ENCODE measurements at regions not wholly inside any gene's neighbourhood (a gene's known extent, or its start where the extent isn't known, plus 50 kb on each side); places are given as distances from the start of the nearest gene placed in this dataset.
"Not testable (repeated sequence)": the region's sequence is repeated elsewhere in the genome, so short reads cannot be mapped to it uniquely, and the experiment has no call there.

DNA sequence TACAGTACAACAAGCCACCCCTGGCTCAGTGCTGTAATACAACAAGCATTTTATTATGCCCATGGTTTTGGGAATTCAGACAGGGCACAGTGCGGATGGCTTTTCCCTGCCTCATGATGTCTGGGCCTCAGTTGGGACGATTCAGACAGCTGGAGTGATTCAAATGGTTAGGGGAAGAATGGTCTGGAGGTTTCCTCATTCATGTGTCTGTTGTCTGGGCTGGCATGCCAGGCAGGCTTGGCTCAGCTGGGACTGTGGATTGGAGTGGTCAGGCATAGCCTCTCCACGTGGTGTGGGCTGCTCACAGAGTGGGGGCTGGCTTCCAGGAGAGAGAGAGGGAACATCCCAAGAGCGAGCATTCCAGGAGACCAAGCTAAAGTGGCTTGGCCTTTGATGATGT, 164.4 kb downstream of the C11orf91 start:
- no peak overlapping the region for H3K4me3 ChIP-seq
- no peak overlapping the region for H3K9ac ChIP-seq (ENCODE audit: insufficient read length)
- no peaks in the 10 kb centered on the region for H3K9me3 ChIP-seq (ENCODE audit: low read depth, low read length)
- no peak for DNase-seq (ENCODE audit: low read depth, low spot score)
- H3K36me3 ChIP-seq (ENCODE audit: insufficient read depth, low read length) = no peaks in the 10 kb centered on the region
- TF ChIP-seq FOXP2 (optimal IDR thresholded peaks at IDR 0.05; ENCODE audit: control extremely low read depth, extremely low read length, insufficient read depth) (no peak), POLR2AphosphoS5 (IDR thresholded peaks at IDR 0.05; ENCODE audit: borderline replicate concordance, low read depth, low read length) (no peak), EZH2 (IDR thresholded peaks at IDR 0.05) (no peak)
- no peak overlapping the region for H3K27ac ChIP-seq

DNA sequence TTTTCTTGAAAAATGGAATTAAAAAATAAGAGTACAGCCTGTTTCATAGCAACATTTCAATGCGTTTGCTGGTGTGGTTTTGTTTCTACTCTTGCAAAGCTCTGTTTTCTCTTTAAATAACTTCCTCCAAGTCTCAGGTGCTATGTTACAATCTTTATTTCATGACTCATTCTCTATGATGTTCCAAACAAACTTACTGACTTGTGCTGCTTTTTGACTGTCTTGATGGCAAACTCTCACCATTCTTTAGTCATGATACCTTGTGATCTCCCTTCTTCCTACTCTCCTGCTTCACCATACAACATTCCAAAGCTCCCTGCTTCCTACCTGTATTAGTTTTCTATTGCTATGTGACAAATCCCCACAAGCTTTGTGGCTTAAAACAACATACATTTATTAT, 166.1 kb downstream of the C11orf91 start:
- no peak overlapping the region for H3K9ac ChIP-seq (ENCODE audit: insufficient read length)
- TF ChIP-seq POLR2AphosphoS5 (IDR thresholded peaks at IDR 0.05; ENCODE audit: borderline replicate concordance, low read depth, low read length) (no peak), FOXP2 (optimal IDR thresholded peaks at IDR 0.05; ENCODE audit: control extremely low read depth, extremely low read length, insufficient read depth) (no peak), EZH2 (IDR thresholded peaks at IDR 0.05) (no peak)
- no peak for DNase-seq (ENCODE audit: low read depth, low spot score)
- no peaks in the 10 kb centered on the region for H3K36me3 ChIP-seq (ENCODE audit: insufficient read depth, low read length)
- no peak overlapping the region for H3K27ac ChIP-seq
- no peaks in the 10 kb centered on the region for H3K9me3 ChIP-seq (ENCODE audit: low read depth, low read length)
- H3K4me3 ChIP-seq = no peak overlapping the region

DNA sequence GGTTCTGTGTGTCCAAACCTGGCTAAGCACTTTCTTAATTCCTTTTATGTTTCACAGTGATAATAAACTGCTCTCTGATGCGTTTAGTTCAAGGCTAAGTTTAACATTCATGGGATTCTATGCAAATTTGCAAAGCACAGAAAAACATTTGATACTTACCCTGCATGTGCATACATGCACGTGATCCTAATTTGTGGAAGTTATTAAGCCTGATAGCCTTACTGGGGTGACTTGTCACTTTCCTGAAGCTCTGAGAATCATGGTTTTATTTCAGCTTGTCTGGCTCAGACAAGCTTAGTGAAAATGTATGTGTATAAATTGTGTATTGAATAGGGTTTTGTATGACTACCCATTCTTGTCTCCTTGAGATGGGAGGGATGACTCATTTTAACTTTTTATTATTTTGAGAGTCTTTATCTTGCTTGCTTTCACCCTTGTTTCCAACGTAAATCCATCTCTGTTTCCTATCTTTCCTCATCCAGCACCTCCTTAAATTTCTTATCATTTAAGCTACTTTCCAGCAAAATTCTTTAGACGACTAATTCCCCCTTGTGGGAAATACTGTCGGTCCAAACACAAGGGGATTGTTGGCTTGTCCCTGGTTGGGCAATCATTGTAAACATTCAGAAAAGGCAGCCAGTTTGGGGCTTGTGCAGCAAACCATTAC, 167.1 kb downstream of the C11orf91 start:
- no peaks in the 10 kb centered on the region for H3K9me3 ChIP-seq (ENCODE audit: low read depth, low read length)
- H3K36me3 ChIP-seq (ENCODE audit: insufficient read depth, low read length) = no peaks in the 10 kb centered on the region
- H3K4me3 ChIP-seq = no peak overlapping the region
- no peak overlapping the region for H3K9ac ChIP-seq (ENCODE audit: insufficient read length)
- TF ChIP-seq POLR2AphosphoS5 (IDR thresholded peaks at IDR 0.05; ENCODE audit: borderline replicate concordance, low read depth, low read length) (no peak), FOXP2 (optimal IDR thresholded peaks at IDR 0.05; ENCODE audit: control extremely low read depth, extremely low read length, insufficient read depth) (no peak), EZH2 (IDR thresholded peaks at IDR 0.05) (no peak)
- no peak for DNase-seq (ENCODE audit: low read depth, low spot score)
- no peak overlapping the region for H3K27ac ChIP-seq

DNA sequence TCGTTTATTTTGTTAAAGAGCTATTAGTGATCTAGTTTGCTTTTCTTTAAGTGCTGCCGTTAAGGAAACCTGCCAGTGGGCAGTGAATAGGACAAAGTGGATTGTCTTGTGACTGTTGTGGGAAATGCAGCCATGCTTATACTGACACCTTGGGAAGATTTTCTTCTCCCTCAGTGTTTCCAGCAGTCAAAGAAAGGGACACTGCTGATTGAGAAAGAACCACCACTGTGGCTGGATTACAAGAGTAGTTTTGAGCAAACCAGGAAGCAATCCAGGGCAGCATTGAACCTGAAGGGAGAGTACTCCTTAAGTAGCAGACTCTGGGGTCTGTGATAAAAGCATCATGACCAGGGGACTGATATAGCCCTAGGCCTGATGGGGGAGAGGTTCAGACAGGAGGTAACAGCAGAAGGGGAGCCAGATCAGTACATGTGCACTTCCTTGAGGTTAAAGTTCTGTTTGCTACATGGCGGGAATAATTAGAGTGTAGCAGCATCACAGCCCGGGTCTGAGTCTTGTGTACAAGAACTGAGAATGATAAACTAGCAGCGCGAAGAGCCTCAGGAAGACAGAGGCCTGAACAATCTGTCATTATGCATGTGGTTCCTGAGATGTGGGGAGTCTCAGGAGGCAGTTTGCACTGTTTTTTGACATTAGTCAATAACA, 167.8 kb downstream of the C11orf91 start:
- Histone ChIP-seq H3K9me3 (ENCODE audit: low read depth, low read length) (no peaks in the 10 kb centered on the region), H3K4me3 (no peak overlapping the region), H3K36me3 (ENCODE audit: insufficient read depth, low read length) (no peaks in the 10 kb centered on the region), H3K27ac (no peak overlapping the region), H3K9ac (ENCODE audit: insufficient read length) (no peak overlapping the region)
- TF ChIP-seq FOXP2 (optimal IDR thresholded peaks at IDR 0.05; ENCODE audit: control extremely low read depth, extremely low read length, insufficient read depth) (no peak), POLR2AphosphoS5 (IDR thresholded peaks at IDR 0.05; ENCODE audit: borderline replicate concordance, low read depth, low read length) (no peak), EZH2 (IDR thresholded peaks at IDR 0.05) (no peak)
- DNase-seq (ENCODE audit: low read depth, low spot score) = no peak

DNA sequence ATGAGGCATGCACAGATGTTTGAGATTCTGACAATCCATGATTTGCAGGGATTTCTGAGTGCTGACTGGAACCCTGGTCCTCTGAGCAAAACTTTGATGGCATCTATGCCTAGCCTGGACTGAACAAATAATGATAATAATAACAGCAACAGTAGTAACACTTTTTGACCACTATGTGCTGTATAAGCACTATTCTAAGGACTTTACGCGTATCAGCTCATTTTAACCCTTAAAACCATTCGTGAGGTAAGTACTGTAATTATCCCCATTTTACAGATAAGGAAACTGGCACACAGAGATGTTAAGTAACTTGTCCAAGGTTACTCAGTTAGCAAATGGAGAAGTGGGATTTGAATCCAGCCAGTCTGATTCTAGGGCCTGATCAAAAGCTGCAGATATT, 168.4 kb downstream of the C11orf91 start:
- Histone ChIP-seq H3K36me3 (ENCODE audit: insufficient read depth, low read length) (no peaks in the 10 kb centered on the region), H3K27ac (no peak overlapping the region), H3K9ac (ENCODE audit: insufficient read length) (no peak overlapping the region), H3K9me3 (ENCODE audit: low read depth, low read length) (no peaks in the 10 kb centered on the region), H3K4me3 (no peak overlapping the region)
- TF ChIP-seq POLR2AphosphoS5 (IDR thresholded peaks at IDR 0.05; ENCODE audit: borderline replicate concordance, low read depth, low read length) = no peak
- no peak for TF ChIP-seq EZH2 (IDR thresholded peaks at IDR 0.05)
- no peak for TF ChIP-seq FOXP2 (optimal IDR thresholded peaks at IDR 0.05; ENCODE audit: control extremely low read depth, extremely low read length, insufficient read depth)
- no peak for DNase-seq (ENCODE audit: low read depth, low spot score)

DNA sequence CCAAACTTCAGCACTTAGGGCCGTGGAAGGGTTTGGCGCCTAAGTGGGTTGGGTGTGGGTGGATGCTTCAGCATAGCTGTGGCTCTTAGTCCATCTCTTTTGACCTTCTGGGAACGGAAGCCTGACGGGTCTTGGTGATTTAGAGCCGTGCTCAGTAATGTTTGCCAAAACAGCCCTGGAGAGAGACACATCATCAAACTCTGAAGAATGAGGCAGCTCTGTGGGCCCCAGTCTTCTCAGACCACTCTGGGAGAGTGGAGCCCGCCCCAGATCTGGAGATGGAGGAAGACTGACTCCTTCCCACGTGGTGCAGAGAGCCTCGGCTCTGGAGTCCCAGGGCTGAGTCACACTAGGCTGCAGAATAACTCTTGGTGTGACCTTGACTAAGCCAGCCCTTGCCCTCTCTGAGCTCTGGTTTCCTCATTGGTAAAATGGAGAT, 168.9 kb downstream of the C11orf91 start:
- Histone ChIP-seq H3K27ac (no peak overlapping the region), H3K36me3 (ENCODE audit: insufficient read depth, low read length) (no peaks in the 10 kb centered on the region), H3K4me3 (no peak overlapping the region), H3K9ac (ENCODE audit: insufficient read length) (no peak overlapping the region), H3K9me3 (ENCODE audit: low read depth, low read length) (no peaks in the 10 kb centered on the region)
- TF ChIP-seq POLR2AphosphoS5 (IDR thresholded peaks at IDR 0.05; ENCODE audit: borderline replicate concordance, low read depth, low read length) (no peak), FOXP2 (optimal IDR thresholded peaks at IDR 0.05; ENCODE audit: control extremely low read depth, extremely low read length, insufficient read depth) (no peak), EZH2 (IDR thresholded peaks at IDR 0.05) (no peak)
- DNase-seq (ENCODE audit: low read depth, low spot score) = no peak

DNA sequence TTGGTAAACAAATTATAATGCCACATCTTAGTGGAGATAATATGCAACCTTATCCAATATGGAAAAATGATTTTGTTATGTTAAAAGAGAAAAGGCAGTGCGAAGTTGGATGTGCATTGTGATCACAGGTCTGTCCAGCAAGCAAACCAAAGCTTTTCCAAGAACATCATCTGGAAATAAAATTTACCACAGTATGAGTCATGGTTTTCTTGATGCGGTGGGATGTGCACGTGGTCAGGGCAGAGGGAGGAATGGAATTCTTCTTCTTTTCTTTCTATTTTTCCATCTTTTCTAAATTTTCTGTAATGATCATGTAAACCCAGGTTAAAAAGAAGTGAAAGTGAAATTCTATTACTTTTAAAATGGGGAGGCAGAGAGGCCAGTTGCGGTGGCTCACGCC, 169.8 kb downstream of the C11orf91 start:
- TF ChIP-seq EZH2 (IDR thresholded peaks at IDR 0.05) (no peak), FOXP2 (optimal IDR thresholded peaks at IDR 0.05; ENCODE audit: control extremely low read depth, extremely low read length, insufficient read depth) (no peak), POLR2AphosphoS5 (IDR thresholded peaks at IDR 0.05; ENCODE audit: borderline replicate concordance, low read depth, low read length) (no peak)
- H3K36me3 ChIP-seq (ENCODE audit: insufficient read depth, low read length) = no peaks in the 10 kb centered on the region
- no peak overlapping the region for H3K4me3 ChIP-seq
- no peak for DNase-seq (ENCODE audit: low read depth, low spot score)
- H3K27ac ChIP-seq = no peak overlapping the region
- H3K9ac ChIP-seq (ENCODE audit: insufficient read length) = no peak overlapping the region
- H3K9me3 ChIP-seq (ENCODE audit: low read depth, low read length) = no peaks in the 10 kb centered on the region

DNA sequence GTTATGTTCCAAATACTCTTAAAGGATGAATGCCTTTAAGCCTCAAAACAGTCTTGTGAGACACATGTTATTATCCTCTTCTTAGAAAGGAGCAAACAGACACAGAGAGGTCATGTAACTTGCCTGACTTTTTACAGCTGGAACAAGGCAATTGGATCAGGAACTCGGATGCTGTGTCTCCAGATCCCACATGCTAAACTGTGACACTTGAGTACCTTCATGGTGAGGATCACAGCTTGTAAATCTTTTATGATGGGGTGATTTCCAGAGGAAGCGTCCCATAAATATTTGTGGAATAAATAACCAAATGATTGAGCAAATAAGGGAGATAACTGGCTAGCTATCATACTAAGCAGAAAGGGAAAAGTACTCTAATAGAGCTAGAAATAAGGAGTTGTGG, 171.2 kb downstream of the C11orf91 start:
- no peak for TF ChIP-seq FOXP2 (optimal IDR thresholded peaks at IDR 0.05; ENCODE audit: control extremely low read depth, extremely low read length, insufficient read depth)
- no peak for TF ChIP-seq EZH2 (IDR thresholded peaks at IDR 0.05)
- no peak for TF ChIP-seq POLR2AphosphoS5 (IDR thresholded peaks at IDR 0.05; ENCODE audit: borderline replicate concordance, low read depth, low read length)
- DNase-seq (ENCODE audit: low read depth, low spot score) = no peak
- Histone ChIP-seq H3K4me3 (no peak overlapping the region), H3K36me3 (ENCODE audit: insufficient read depth, low read length) (no peaks in the 10 kb centered on the region), H3K9ac (ENCODE audit: insufficient read length) (no peak overlapping the region), H3K27ac (no peak overlapping the region), H3K9me3 (ENCODE audit: low read depth, low read length) (no peaks in the 10 kb centered on the region)

DNA sequence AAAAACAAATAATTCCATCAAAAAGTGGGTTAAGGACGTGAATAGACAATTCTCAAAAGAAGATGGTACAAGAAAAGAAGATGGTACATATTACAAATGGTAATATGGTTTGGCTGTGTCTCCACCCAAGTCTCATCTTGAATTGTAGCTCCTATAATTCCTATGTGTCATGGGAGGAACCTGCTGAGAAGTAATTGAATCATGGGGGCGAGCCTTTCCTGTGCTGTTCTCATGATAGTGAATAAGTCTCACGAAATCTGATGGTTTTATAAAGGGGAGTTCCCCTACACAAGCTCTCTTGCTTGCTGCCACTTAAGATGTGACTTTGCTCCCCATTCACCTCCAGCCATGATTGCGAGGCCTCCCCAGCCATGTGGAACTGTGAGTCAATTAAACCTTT, 172.9 kb downstream of the C11orf91 start:
- H3K9me3 ChIP-seq (ENCODE audit: low read depth, low read length); DNase-seq (ENCODE audit: low read depth, low spot score); H3K4me3 ChIP-seq; H3K9ac ChIP-seq (ENCODE audit: insufficient read length); H3K27ac ChIP-seq; H3K36me3 ChIP-seq (ENCODE audit: insufficient read depth, low read length): not testable (repeated sequence)
